GM12865 (cell line): ENCODE measurements at regions not wholly inside any gene's neighbourhood (a gene's known extent, or its start where the extent isn't known, plus 50 kb on each side); places are given as distances from the start of the nearest gene placed in this dataset.

ENCODE experiments used
- DNase-seq: peaks from one replicate; pipeline ENCODE4 v3.0.0; 2010; ENCODE audit warnings: low read depth
- H3K4me3 ChIP-seq: 2 replicates; pipeline ENCODE4 v1.5.1; 2011; ENCODE audit warnings: mild to moderate bottlenecking, low read depth, low read length, control low read depth
- TF ChIP-seq, protein P1 (sequence below): IDR thresholded peaks from 2 replicates; pipeline ENCODE4 v1.5.1; 2011; ENCODE audit warnings: low read length, control low read depth, low read depth, inconsistent platforms; ENCODE audit not compliant: insufficient read depth; ENCODE audit errors: missing control alignments

DNA sequence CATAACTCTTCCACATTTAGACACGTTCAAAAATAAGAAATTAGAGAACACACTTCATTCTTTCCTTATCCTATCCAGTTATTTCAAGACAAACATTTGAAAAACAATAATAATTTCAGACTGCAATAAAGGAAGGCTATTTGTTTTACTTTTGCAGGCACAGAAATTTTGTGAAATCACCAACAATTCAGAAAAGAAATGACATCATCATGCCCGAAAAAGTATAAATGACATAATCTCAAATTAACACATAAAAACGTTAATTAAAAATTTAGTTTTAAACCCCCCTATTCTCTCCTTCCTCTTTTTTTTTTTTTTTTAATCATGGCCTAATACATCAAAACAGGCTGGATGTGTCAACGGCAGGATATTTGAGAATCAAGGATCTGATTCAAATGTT, 468.4 kb upstream of the RBFOX1 start:
- H3K4me3 ChIP-seq, result no peak overlapping the region
- TF ChIP-seq, protein P1, sequence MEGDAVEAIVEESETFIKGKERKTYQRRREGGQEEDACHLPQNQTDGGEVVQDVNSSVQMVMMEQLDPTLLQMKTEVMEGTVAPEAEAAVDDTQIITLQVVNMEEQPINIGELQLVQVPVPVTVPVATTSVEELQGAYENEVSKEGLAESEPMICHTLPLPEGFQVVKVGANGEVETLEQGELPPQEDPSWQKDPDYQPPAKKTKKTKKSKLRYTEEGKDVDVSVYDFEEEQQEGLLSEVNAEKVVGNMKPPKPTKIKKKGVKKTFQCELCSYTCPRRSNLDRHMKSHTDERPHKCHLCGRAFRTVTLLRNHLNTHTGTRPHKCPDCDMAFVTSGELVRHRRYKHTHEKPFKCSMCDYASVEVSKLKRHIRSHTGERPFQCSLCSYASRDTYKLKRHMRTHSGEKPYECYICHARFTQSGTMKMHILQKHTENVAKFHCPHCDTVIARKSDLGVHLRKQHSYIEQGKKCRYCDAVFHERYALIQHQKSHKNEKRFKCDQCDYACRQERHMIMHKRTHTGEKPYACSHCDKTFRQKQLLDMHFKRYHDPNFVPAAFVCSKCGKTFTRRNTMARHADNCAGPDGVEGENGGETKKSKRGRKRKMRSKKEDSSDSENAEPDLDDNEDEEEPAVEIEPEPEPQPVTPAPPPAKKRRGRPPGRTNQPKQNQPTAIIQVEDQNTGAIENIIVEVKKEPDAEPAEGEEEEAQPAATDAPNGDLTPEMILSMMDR, result no peak
- DNase-seq, result no peak

DNA sequence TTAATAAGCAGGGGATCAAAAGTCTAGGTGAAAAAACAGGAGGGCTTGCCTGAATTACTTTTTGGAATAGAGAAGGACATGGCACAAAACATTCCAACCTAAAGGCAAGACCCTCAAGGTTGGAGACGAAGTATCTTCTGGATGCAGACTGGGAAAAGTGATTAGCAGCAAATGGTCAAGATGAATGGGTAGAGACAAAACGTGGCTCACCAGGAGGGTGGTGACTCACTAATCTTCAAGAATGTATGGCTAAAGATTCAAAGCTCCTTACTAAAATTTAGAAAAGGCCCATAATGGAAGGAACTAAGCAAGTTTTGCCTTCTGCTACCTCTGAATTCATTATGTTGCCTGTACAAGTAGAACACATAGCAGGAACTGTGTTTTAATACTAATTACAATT, 469.5 kb upstream of the RBFOX1 start:
- DNase-seq, result no peak
- H3K4me3 ChIP-seq, result no peak overlapping the region
- TF ChIP-seq, protein P1, result no peak

- no peak for DNase-seq
- TF ChIP-seq, protein P1, result no peak
- H3K4me3 ChIP-seq, result no peak overlapping the region
These were observed 470.7 kb upstream of the RBFOX1 start for GRCh38 chr16:6861815-6862477.

- TF ChIP-seq, protein P1, result no peak
- DNase-seq, result no peak
- H3K4me3 ChIP-seq, result no peak overlapping the region
These were observed 471.4 kb upstream of the RBFOX1 start for GRCh38 chr16:6861135-6861814.

- TF ChIP-seq, protein P1, result no peak
- DNase-seq, result no peak
- H3K4me3 ChIP-seq, result no peak overlapping the region
These were observed 475.1 kb upstream of the RBFOX1 start for GRCh38 chr16:6857575-6857974.

DNA sequence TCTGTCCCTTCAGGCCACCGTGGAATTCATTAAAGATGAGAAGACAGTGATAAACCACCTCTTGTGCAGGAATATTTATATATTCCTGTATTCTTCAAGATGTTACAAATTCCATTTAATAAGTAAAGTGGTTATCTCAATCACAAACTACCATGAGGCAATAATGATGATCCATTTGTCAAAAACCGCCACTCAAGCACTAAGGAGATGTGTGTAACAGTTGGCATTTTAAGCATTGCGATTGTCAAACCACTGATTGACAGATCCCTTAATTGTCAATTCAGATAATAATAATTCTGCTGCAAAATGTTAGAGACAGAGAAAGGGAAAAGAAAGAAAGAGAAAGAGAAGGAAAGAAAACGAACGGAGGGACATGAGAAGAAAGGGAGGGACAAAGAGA, 476.1 kb upstream of the RBFOX1 start:
- H3K4me3 ChIP-seq, result no peak overlapping the region
- TF ChIP-seq, protein P1, result no peak
- DNase-seq, result no peak
